Natural killer cell treated with Interleukin-12 subunit alpha and Interleukin-12 subunit beta and Interleukin-15 and Interleukin-18, amount 100 ng/mL, for 72 hours (primary cell): ENCODE measurements at regions not wholly inside any gene's neighbourhood (a gene's known extent, or its start where the extent isn't known, plus 50 kb on each side); places are given as distances from the start of the nearest gene placed in this dataset.

Experiments used
- ATAC-seq, 2 donors: fragments of 150-1000 bp; cut with Tn5 transposase in 1 of 2; sonication (Bioruptor Pico), chemical (Tn5 transposase) in 1 of 2; 2 replicates each; pipeline ENCODE4 v1.10.0; 2021
- DNase-seq: peaks from one replicate; pipeline ENCODE4 v3.0.0; 2022; ENCODE audit warnings: low spot score
- H3K27ac Mint-ChIP-seq, 2 donors: 1 replicate in 1 of 2; 2 replicates in 1 of 2; pipeline ENCODE4 v1.8.0; 2022; ENCODE audit warnings: mixed read lengths in 2 of 2, mild to moderate bottlenecking in 1 of 2, moderate library complexity in 1 of 2
- H3K27me3 Mint-ChIP-seq, 2 donors: 1 replicate in 1 of 2; 2 replicates in 1 of 2; pipeline ENCODE4 v1.8.0; 2022; ENCODE audit warnings: mixed read lengths in 2 of 2
- H3K36me3 Mint-ChIP-seq: one replicate; pipeline ENCODE4 v1.8.0; 2022; ENCODE audit warnings: mixed read lengths
- H3K4me1 Mint-ChIP-seq, 2 donors: 1 replicate in 1 of 2; 2 replicates in 1 of 2; pipeline ENCODE4 v1.8.0; 2022; ENCODE audit warnings: low read depth in 2 of 2, mixed read lengths in 2 of 2, mild to moderate bottlenecking in 1 of 2
- H3K4me3 Mint-ChIP-seq: one replicate; pipeline ENCODE4 v1.8.0; 2022; ENCODE audit warnings: mixed read lengths
- H3K9me3 Mint-ChIP-seq: 2 replicates; pipeline ENCODE4 v1.8.0; 2022; ENCODE audit warnings: mixed read lengths

- H3K4me3 Mint-ChIP-seq, result no peak overlapping the region
- no peak overlapping the region for H3K27ac Mint-ChIP-seq
- ATAC-seq, result no peak
- peaks cover 15 to 16% of the 10 kb centered on the region in 2 donors for H3K4me1 Mint-ChIP-seq
- peaks cover 7 to 8% of the 10 kb centered on the region in 2 donors for H3K27me3 Mint-ChIP-seq
- H3K9me3 Mint-ChIP-seq, result no peaks in the 10 kb centered on the region
- no peaks in the 10 kb centered on the region for H3K36me3 Mint-ChIP-seq
- no peak for DNase-seq
Observed at GRCh38 chr12:91368613-91369012, 186.0 kb upstream of the DCN start.

GRCh38 chr12:91367234-91367849 is 184.7 kb upstream of the DCN start:
- Mint-ChIP-seq H3K27ac (no peak overlapping the region), H3K36me3 (no peaks in the 10 kb centered on the region), H3K4me3 (no peak overlapping the region), H3K4me1 (peaks cover 16% of the 10 kb centered on the region in 2 donors), H3K27me3 (peaks cover 4 to 16% of the 10 kb centered on the region in 2 donors), H3K9me3 (no peaks in the 10 kb centered on the region)
- DNase-seq, result no peak
- no peak for ATAC-seq

- Mint-ChIP-seq H3K4me1 (peaks cover 3 to 7% of the 10 kb centered on the region in 2 donors), H3K27me3 (peaks cover 6 to 20% of the 10 kb centered on the region in 2 donors), H3K36me3 (no peaks in the 10 kb centered on the region), H3K27ac (no peak overlapping the region), H3K4me3 (no peak overlapping the region), H3K9me3 (no peaks in the 10 kb centered on the region)
- DNase-seq (no peak), ATAC-seq (no peak)
Observed at GRCh38 chr12:91364471-91365184, 182.0 kb upstream of the DCN start.

GRCh38 chr12:91361864-91362263 is 179.2 kb upstream of the DCN start:
- Mint-ChIP-seq H3K36me3 (no peaks in the 10 kb centered on the region), H3K27me3 (peaks cover 13 to 18% of the 10 kb centered on the region in 2 donors), H3K27ac (no peak overlapping the region), H3K9me3 (no peaks in the 10 kb centered on the region), H3K4me3 (no peak overlapping the region), H3K4me1 (peaks cover 2 to 5% of the 10 kb centered on the region in 2 donors)
- ATAC-seq, result no peak
- no peak for DNase-seq

- H3K9me3 Mint-ChIP-seq, result no peaks in the 10 kb centered on the region
- no peak for ATAC-seq
- H3K36me3 Mint-ChIP-seq, result no peaks in the 10 kb centered on the region
- no peak overlapping the region for H3K4me3 Mint-ChIP-seq
- no peak for DNase-seq
- peaks cover 2 to 4% of the 10 kb centered on the region in 2 donors for H3K4me1 Mint-ChIP-seq
- H3K27ac Mint-ChIP-seq, result no peak overlapping the region
- H3K27me3 Mint-ChIP-seq, result peaks cover 17 to 25% of the 10 kb centered on the region in 2 donors
Observed at GRCh38 chr12:91357381-91357780, 174.8 kb upstream of the DCN start.

- no peaks in the 10 kb centered on the region for H3K36me3 Mint-ChIP-seq
- H3K9me3 Mint-ChIP-seq, result no peaks in the 10 kb centered on the region
- DNase-seq (no peak), ATAC-seq (no peak)
- H3K27ac Mint-ChIP-seq, result no peak overlapping the region
- H3K4me3 Mint-ChIP-seq, result no peak overlapping the region
- no peaks in the 10 kb centered on the region for H3K4me1 Mint-ChIP-seq
- peaks cover 15 to 27% of the 10 kb centered on the region in 2 donors for H3K27me3 Mint-ChIP-seq
Observed at GRCh38 chr12:91356405-91356804, 173.8 kb upstream of the DCN start.

- no peak overlapping the region for H3K4me3 Mint-ChIP-seq
- H3K4me1 Mint-ChIP-seq, result no peaks in the 10 kb centered on the region
- ATAC-seq, result peak; percentile 72 to 74
- no peak for DNase-seq
- no peaks in the 10 kb centered on the region for H3K9me3 Mint-ChIP-seq
- H3K27me3 Mint-ChIP-seq, result peaks cover 13 to 35% of the 10 kb centered on the region in 2 donors
- H3K27ac Mint-ChIP-seq, result no peak overlapping the region
- H3K36me3 Mint-ChIP-seq, result no peaks in the 10 kb centered on the region
Observed at GRCh38 chr12:91355150-91356006, 172.8 kb upstream of the DCN start.

GRCh38 chr12:91353266-91353665 is 170.6 kb upstream of the DCN start:
- Mint-ChIP-seq H3K4me1 (no peaks in the 10 kb centered on the region), H3K4me3 (no peak overlapping the region), H3K27ac (no peak overlapping the region), H3K9me3 (no peaks in the 10 kb centered on the region), H3K36me3 (no peaks in the 10 kb centered on the region), H3K27me3 (peaks cover 15 to 48% of the 10 kb centered on the region in 2 donors)
- no peak for ATAC-seq
- DNase-seq, result no peak

- no peaks in the 10 kb centered on the region for H3K36me3 Mint-ChIP-seq
- no peaks in the 10 kb centered on the region for H3K9me3 Mint-ChIP-seq
- H3K4me3 Mint-ChIP-seq, result no peak overlapping the region
- no peak overlapping the region for H3K27ac Mint-ChIP-seq
- DNase-seq, result no peak
- H3K27me3 Mint-ChIP-seq, result peaks cover 17 to 46% of the 10 kb centered on the region in 2 donors
- H3K4me1 Mint-ChIP-seq, result no peaks in the 10 kb centered on the region
- no peak for ATAC-seq
Observed at GRCh38 chr12:91349476-91349875, 166.9 kb upstream of the DCN start.

GRCh38 chr12:91347481-91348214 is 165.0 kb upstream of the DCN start:
- H3K27ac Mint-ChIP-seq, result no peak overlapping the region
- ATAC-seq, result no peak
- no peak for DNase-seq
- no peaks in the 10 kb centered on the region for H3K4me1 Mint-ChIP-seq
- H3K9me3 Mint-ChIP-seq, result no peaks in the 10 kb centered on the region
- peaks cover 23 to 37% of the 10 kb centered on the region in 2 donors for H3K27me3 Mint-ChIP-seq
- H3K36me3 Mint-ChIP-seq, result no peaks in the 10 kb centered on the region
- no peak overlapping the region for H3K4me3 Mint-ChIP-seq

GRCh38 chr12:91346827-91347226 is 164.2 kb upstream of the DCN start:
- H3K36me3 Mint-ChIP-seq, result no peaks in the 10 kb centered on the region
- peaks cover 23 to 34% of the 10 kb centered on the region in 2 donors for H3K27me3 Mint-ChIP-seq
- no peak overlapping the region for H3K27ac Mint-ChIP-seq
- no peak overlapping the region for H3K4me3 Mint-ChIP-seq
- no peaks in the 10 kb centered on the region for H3K4me1 Mint-ChIP-seq
- no peaks in the 10 kb centered on the region for H3K9me3 Mint-ChIP-seq
- no peak for DNase-seq
- no peak for ATAC-seq

GRCh38 chr12:91344408-91344807 is 161.8 kb upstream of the DCN start:
- Mint-ChIP-seq H3K4me1 (no peaks in the 10 kb centered on the region), H3K36me3 (no peaks in the 10 kb centered on the region), H3K27ac (no peak overlapping the region), H3K27me3 (peaks cover 22 to 26% of the 10 kb centered on the region in 2 donors), H3K9me3 (no peaks in the 10 kb centered on the region), H3K4me3 (no peak overlapping the region)
- ATAC-seq (no peak), DNase-seq (no peak)

GRCh38 chr12:91343010-91343409 is 160.4 kb upstream of the DCN start:
- DNase-seq (no peak), ATAC-seq (no peak)
- Mint-ChIP-seq H3K36me3 (no peaks in the 10 kb centered on the region), H3K27ac (no peak overlapping the region), H3K4me1 (no peaks in the 10 kb centered on the region), H3K4me3 (no peak overlapping the region), H3K27me3 (peaks cover 19 to 25% of the 10 kb centered on the region in 2 donors), H3K9me3 (no peaks in the 10 kb centered on the region)
